AG04449 (cell line): ENCODE measurements at regions not wholly inside any gene's neighbourhood (a gene's known extent, or its start where the extent isn't known, plus 50 kb on each side); places are given as distances from the start of the nearest gene placed in this dataset.
"Not testable (repeated sequence)": the region's sequence is repeated elsewhere in the genome, so short reads cannot be mapped to it uniquely, and the experiment has no call there.

ENCODE experiments used
- CTCF ChIA-PET: fragments of 350-600 bp; formaldehyde crosslinking; extraction: SDS; loops from one replicate; lab custom pipeline; 2021; ENCODE audit warnings: antibody characterized with exemption; lab: Yijun Ruan, JAX
- POLR2A ChIA-PET: fragments of 400-600, 350-600 bp; formaldehyde crosslinking; extraction: SDS; loops from one replicate; lab custom pipeline; 2020; ENCODE audit warnings: antibody characterized with exemption, inconsistent platforms; lab: Yijun Ruan, JAX
- DNase-seq: peaks from one replicate; pipeline ENCODE4 v3.0.0-alpha.2; 2010; ENCODE audit warnings: low read depth, low spot score
- H3K4me3 ChIP-seq: 2 replicates; pipeline ENCODE4 v1.5.1; 2011; ENCODE audit warnings: low read depth, mild to moderate bottlenecking, control low read depth, low read length
- CTCF ChIP-seq: IDR thresholded peaks from one replicate; pipeline ENCODE4 v1.5.1; 2011; ENCODE audit warnings: mild to moderate bottlenecking, moderate library complexity, low read length, control low read depth, inconsistent platforms; ENCODE audit not compliant: insufficient read depth; ENCODE audit errors: missing control alignments

GRCh38 chr7:13610372-13610771 is 379.1 kb downstream of the ETV1 start:
- TF ChIP-seq CTCF: no peak
- ChIA-PET CTCF (no interaction called here), POLR2A (no interaction called here)
- no peak for DNase-seq
- H3K4me3 ChIP-seq: no peak overlapping the region

- ChIA-PET CTCF (no interaction called here), POLR2A (no interaction called here)
- no peak for TF ChIP-seq CTCF
- no peak overlapping the region for H3K4me3 ChIP-seq
- DNase-seq: no peak
These were observed 373.8 kb downstream of the ETV1 start for GRCh38 chr7:13615679-13616078.

- no peak for TF ChIP-seq CTCF
- DNase-seq: no peak
- ChIA-PET CTCF (no interaction called here), POLR2A (no interaction called here)
- no peak overlapping the region for H3K4me3 ChIP-seq
These were observed 362.0 kb downstream of the ETV1 start for GRCh38 chr7:13627455-13627854.

GRCh38 chr7:13628239-13629001 is 361.0 kb downstream of the ETV1 start:
- no peak for TF ChIP-seq CTCF
- POLR2A ChIA-PET: no interaction called here
- CTCF ChIA-PET: no interaction called here
- no peak overlapping the region for H3K4me3 ChIP-seq
- no peak for DNase-seq

DNA sequence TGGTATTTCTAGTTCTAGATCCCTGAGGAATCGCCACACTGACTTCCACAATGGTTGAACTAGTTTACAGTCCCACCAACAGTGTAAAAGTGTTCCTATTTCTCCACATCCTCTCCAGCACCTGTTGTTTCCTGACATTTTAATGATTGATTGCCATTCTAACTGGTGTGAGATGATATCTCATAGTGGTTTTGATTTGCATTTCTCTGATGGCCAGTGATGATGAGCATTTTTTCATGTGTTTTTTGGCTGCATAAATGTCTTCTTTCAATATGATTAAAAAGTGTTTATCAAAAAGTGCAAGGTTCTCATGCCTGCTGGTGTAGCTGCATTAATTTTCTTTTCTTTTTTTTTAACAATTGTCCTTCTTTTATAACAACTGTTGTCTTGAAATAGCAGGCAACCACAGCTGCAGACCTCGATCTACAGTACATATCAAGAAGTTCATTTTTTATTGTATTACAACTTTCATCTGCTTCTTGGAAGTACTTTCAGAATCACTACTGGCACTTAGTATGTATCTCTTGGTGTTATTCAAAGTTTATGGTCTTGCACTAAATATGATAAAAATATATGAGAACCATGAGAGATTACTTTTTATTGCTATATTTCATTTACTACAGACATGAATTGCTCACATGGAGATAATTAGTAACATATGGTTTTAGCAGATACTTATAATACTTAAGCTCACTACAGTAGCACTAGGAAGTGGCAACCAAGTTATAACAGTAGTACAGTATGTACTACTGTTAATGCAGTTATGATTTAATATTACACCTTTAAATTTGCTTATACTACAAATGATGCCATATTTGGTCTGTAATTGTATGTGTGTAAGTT is 358.0 kb downstream of the ETV1 start:
- POLR2A ChIA-PET, CTCF ChIA-PET, DNase-seq, H3K4me3 ChIP-seq: not testable (repeated sequence)

DNA sequence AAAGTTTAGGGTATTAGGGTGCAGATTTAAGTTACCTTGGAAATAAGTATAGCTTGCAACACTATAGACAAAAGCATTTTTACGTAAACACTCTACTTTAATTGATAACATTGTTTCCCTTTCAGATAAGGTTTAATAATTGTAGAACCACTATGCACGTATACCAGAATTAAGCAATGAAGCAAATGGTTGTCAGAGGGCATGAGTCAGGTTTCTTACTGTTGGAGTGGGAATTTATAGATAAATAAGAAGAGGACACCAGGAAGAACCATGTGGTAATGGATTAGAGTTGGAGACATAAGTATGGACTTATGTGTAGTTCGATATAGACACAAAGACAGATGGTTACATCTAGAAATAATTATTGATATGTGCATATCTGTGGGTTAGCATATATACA is 355.6 kb downstream of the ETV1 start:
- ChIA-PET POLR2A (no interaction called here), CTCF (no interaction called here)
- TF ChIP-seq CTCF: no peak
- DNase-seq: no peak
- H3K4me3 ChIP-seq: no peak overlapping the region
